Hematopoietic multipotent progenitor cell treated with erythropoietin and hydrocortisone succinate and interleukin-3 and kit ligand, for 4 days (in vitro differentiated cells): ENCODE measurements at regions not wholly inside any gene's neighbourhood (a gene's known extent, or its start where the extent isn't known, plus 50 kb on each side); places are given as distances from the start of the nearest gene placed in this dataset.
"Not testable (repeated sequence)": the region's sequence is repeated elsewhere in the genome, so short reads cannot be mapped to it uniquely, and the experiment has no call there.

Experiments used
- DNase-seq: peaks from one replicate; pipeline ENCODE4 v3.0.0-alpha.2; 2015

DNA sequence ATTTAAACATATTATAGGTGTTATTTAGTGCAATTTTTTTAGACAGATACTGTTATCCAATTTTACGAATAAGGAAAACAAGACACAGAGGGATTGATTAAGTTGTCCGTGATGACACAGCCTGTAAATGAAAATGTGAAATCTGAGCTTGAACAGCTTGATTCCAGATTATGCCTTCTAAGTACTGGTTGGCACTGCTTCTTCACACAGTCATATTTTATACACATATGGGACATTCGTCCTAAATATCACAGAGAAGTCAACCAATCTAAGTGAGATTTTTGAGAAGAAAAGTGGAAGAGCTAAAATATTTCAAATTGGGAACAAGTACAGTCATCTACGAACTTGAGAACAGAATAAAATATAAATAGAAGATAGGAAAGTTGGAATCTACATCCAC, 756.3 kb downstream of the BCKDHB start:
- no peak for DNase-seq

DNA sequence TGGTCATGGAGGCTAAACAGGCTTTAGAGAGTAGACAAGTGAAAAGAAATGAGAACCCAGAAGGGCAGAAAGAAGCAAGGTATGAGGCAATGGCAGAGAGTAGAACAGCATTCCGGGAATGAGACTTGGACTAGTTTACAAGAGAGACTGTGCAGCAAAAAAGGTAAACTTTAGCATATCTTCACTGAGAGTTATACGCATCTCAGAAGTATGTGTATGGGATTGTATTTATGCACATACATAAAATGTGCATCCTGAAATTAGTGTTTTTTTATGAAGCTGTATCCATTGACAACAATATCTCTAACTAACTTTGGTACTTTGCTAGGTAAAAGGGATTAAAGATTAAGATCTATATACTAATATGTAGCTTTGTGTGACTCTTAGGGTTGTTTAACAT, 753.6 kb downstream of the BCKDHB start:
- DNase-seq: no peak

- not testable (repeated sequence) for DNase-seq
Observed at GRCh38 chr6:80847973-80848372, 741.5 kb downstream of the BCKDHB start.

DNA sequence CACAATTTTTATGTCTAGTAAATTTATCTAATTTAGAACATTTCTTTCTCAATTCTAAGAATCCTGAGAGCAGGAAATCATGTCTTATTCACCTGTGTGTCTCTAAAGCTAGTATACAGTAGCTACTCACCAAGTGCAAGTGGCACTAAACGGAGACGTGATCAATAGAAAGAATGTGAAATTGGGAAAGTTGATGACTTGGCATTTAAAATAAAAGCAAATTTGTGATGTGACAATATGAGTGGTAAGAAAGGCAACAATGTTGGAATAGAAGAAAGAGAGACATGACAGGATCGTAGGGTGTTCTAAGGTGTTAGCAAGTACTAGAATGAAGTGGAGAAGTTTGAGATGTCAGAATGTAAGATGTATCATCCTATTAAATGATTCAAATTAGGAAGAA, 725.9 kb downstream of the BCKDHB start:
- no peak for DNase-seq

DNA sequence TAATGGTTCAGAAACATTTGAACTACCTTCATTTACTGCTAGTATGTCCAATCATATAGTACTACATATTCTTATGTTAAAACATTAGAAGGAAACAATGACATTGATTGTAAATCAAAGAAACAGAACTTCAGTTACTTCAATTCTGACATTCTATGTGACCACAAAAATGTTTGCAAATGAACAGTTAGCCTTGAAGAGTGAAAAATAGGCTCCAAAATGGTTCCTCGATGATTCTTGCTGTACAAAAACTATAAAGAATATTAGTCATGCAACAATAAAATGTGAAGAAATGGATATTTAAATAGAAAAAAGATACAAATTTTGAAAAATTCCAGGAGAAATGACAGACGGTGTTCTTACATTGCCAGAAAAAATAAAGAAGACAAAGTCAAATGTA, 686.9 kb downstream of the BCKDHB start:
- no peak for DNase-seq

GRCh38 chr6:80792151-80792550, 685.7 kb downstream of the BCKDHB start:
- DNase-seq: no peak

DNA sequence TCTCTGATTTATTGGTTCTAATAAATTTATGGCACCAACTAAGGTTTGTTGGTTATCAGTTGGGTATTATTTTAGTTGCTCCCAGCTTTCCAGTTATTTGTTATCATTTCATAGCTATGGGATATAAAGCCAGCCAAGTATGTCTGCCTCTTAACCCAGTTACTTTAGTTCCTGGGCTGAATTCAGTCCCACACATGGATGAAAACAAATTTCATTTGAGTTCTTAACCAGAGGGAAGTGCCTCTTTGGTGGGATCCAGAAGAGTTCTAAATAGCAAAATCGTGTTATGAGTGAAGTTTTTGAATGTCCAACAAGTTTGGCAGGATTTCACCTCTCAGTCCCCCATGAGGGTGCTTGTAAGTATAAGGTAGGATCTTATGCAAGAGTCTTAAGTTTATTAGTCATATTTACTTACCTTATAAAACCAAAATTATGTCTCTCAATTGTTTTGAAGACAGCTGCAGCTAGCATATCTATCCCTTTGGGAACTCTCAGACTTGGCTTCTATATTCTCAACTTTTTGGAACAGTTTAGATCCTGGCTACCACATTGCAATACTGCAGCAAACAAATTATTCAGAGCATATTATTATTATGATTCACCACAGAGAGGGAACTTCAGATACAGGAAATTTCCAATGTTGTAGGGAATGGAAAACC, 683.6 kb downstream of the BCKDHB start:
- no peak for DNase-seq

GRCh38 chr6:80783271-80783670, 676.8 kb downstream of the BCKDHB start:
- not testable (repeated sequence) for DNase-seq

GRCh38 chr6:80771941-80772340, 665.5 kb downstream of the BCKDHB start:
- peak; percentile 21 for DNase-seq

DNA sequence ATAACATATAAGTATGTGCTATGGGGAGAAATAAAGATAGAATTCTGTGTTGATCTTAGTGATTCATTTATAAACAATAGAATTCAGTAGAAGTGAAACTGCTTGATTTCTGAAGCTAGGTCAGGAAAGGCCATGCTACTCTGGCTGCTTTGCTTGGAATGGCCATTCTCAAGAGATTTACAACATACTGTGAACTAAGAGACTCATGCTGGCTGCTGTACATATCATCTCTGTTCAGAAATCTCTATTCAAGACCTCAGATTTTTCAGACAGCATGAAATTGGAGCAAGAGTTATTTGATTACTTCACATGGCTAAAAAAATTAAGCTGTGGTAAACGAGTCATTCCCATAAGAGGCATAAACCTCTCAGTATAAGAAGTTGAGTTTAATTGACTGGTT, 662.6 kb downstream of the BCKDHB start:
- no peak for DNase-seq

DNA sequence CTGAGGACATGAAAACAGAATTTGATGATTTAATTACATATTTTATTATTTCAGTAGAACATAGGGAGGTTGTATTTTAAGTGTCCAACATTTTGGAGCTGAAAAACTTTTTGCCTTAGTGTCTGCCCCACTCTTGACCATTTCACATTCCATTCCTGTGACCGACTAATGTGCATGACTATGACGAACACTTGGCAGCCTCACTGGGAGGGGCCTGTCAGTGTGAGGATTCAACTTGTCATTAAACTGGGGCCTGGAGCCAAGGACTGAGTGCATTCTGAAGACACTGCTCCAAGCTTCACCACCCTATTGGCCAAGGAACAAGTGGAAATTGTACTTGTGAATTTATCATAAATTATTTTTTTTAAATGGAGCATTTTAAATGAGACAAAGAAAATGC, 661.3 kb downstream of the BCKDHB start:
- no peak for DNase-seq

- DNase-seq: no peak
Observed at GRCh38 chr6:80744213-80744612, 637.7 kb downstream of the BCKDHB start.

DNA sequence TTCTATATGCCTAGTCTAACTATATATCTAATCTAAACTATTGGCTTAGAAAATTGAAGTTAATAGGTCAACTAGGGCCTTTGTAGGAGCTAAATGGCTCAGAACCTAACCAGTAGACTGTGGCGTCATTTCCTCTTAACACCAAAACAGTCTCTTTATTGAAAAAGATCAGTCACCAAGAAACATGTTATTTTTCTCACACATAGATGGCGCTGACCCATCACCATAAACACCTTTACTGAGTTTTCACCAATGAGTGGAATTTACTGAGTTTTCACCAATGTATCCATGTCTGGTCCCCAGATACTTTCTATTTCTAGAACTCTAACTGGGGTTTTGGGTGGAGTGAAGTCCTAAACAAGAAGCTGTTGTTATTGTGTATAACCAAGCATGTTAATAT, 636.0 kb downstream of the BCKDHB start:
- DNase-seq: peak; percentile 47

GRCh38 chr6:80733641-80734040, 627.2 kb downstream of the BCKDHB start:
- no peak for DNase-seq

- no peak for DNase-seq
Observed at GRCh38 chr6:80728830-80729229, 622.4 kb downstream of the BCKDHB start.

GRCh38 chr6:80728101-80728750, 621.8 kb downstream of the BCKDHB start:
- DNase-seq: no peak

DNA sequence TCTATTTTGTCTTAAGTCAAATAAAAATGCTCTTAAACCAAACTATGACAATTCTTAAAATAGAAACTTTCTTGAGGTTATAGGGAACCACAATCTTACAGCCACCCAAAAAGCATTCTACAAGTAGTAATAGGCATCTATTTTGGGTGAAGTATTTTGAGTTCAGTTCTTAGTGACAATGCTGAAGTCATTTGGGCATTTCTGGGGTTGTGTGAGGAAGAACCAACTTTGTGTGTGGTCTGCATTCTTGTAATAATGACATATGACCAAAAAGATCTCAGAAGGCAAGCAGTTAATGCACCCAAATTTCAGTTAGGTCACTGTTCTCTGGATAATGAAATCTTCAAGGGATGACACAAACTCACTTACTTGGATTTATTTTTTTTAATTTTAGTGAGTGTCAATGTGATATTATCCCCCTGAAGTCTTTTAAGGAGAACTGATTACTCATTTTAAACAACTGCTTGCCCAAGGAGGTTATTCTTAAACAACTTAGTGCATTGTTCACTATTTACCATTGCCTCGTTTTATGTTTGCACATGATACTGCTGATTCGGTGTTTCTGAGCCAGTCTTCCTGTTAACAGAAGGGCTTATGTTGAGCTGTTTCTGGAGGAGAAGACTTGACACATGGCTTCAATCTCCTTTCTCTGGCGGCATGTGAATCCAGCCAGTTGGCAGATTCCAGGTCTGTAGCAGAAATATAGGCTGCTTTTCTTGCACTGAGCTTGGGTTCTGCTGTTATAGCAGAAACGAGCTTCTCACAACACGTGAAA, 618.9 kb downstream of the BCKDHB start:
- no peak for DNase-seq

DNA sequence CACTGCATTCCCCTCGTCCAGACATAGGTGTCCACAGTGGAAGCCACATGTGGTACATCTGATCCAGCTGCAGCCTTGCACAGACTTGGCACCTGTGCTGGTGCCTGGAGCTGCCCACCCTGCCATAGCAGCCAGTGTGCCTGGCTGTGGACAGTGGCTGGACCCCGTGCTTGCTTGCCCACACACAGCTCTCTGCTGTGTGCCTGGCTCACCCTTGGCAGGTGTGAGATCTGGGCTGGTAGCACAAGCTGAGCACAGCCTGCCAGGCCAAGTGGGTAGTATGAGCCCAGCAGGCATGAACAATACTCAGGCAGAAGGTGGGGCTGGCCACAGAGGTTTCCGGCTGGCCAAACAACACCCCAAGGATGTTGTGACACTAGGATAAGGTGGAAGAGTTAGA, 614.4 kb downstream of the BCKDHB start:
- DNase-seq: no peak

- no peak for DNase-seq
Observed at GRCh38 chr6:80714513-80714912, 608.0 kb downstream of the BCKDHB start.

GRCh38 chr6:80698459-80698858, 592.0 kb downstream of the BCKDHB start:
- DNase-seq: no peak

DNA sequence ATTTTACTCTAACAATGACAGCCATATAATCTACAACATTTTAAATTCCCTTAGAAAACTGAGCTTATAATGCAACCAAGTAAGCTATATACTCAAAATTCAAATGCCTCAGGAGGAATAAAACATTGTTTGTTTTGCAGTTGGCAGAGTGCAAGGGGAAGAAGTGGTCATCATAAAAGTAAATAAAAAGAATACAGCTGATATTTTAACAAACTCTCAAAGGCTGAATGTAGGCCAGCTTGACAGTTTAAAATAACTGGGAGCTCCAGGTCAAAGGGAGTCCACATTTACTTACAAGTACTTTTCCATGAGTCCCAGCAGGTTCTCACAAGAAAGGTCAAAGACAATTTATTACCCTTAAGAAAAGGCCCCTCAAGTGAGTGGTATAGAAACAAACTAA, 589.8 kb downstream of the BCKDHB start:
- DNase-seq: no peak

GRCh38 chr6:80690551-80691131, 584.2 kb downstream of the BCKDHB start:
- no peak for DNase-seq

DNA sequence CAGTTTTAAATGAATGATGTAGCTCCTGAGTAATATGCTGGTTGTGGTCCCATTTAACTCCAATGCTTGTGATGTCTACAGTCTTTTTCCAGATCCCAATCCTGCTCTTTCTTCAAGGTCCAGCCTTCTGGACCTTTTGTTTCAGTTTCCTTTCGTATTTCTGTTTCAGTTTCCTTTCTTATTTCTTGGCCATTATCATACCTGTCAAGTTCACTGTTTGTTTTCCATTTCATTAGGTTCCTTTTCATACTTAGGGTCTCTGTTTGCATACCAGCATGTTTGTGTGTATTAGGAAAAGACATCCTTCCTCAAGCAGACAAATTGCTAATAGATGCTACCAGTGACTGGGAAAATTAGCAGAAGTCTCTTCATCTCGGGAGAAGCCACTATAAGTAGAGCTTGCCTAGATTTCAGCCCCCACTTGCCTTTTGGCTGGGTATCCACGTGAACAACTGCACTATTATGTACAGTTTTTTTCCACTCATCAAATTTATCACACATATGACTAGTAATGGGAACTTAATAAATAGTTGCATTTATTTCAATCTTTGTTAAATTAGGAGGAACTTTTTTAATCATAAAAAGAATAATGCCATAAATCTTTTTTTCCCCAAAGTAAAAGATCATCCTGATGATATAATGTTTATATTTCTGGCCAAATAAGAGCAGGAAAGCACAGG, 583.4 kb downstream of the BCKDHB start:
- no peak for DNase-seq
